Ovary (tissue), 3 donors: ENCODE measurements at regions not wholly inside any gene's neighbourhood (a gene's known extent, or its start where the extent isn't known, plus 50 kb on each side); places are given as distances from the start of the nearest gene placed in this dataset.

Experiments
- EP300 ChIP-seq: sonication (generic); formaldehyde crosslinking; IDR thresholded peaks from one replicate; pipeline ENCODE4 v1.6.1; 2017; ENCODE audit warnings: antibody characterized with exemption
- POLR2A ChIP-seq: fragments of 450-650 bp; IDR thresholded peaks from one replicate; pipeline ENCODE4 v1.6.1; 2017; ENCODE audit warnings: antibody characterized with exemption, mild to moderate bottlenecking, moderate library complexity
- TF ChIP-seq, protein P1 (sequence below), 3 donors: fragments of 450-650 bp in 2 of 3; fragments of 200-600 bp in 1 of 3; IDR thresholded peaks; one replicate each; pipeline versions ENCODE4 v1.5.1 to v1.8.0; 2016 to 2022; ENCODE audit warnings: antibody characterized with exemption in 3 of 3, mild to moderate bottlenecking in 1 of 3
- donor health status: DM: no; HTN: no; CAD: no.

GRCh38 chr4:163662768-163663167 lies 168.3 kb downstream of the TMA16 start:
- no peak for TF ChIP-seq POLR2A
- TF ChIP-seq, protein P1, sequence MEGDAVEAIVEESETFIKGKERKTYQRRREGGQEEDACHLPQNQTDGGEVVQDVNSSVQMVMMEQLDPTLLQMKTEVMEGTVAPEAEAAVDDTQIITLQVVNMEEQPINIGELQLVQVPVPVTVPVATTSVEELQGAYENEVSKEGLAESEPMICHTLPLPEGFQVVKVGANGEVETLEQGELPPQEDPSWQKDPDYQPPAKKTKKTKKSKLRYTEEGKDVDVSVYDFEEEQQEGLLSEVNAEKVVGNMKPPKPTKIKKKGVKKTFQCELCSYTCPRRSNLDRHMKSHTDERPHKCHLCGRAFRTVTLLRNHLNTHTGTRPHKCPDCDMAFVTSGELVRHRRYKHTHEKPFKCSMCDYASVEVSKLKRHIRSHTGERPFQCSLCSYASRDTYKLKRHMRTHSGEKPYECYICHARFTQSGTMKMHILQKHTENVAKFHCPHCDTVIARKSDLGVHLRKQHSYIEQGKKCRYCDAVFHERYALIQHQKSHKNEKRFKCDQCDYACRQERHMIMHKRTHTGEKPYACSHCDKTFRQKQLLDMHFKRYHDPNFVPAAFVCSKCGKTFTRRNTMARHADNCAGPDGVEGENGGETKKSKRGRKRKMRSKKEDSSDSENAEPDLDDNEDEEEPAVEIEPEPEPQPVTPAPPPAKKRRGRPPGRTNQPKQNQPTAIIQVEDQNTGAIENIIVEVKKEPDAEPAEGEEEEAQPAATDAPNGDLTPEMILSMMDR (IDR thresholded peaks at IDR 0.05): no peak
- TF ChIP-seq EP300: no peak
